Activated naive CD8-positive, alpha-beta T cell treated with anti-CD3 and anti-CD28 coated beads, Interleukin-2, amount 10 ng/mL, durations not matched to agents 7 days and 5 days (primary cell): ENCODE measurements at regions not wholly inside any gene's neighbourhood (a gene's known extent, or its start where the extent isn't known, plus 50 kb on each side); places are given as distances from the start of the nearest gene placed in this dataset.

Experiments used
- ATAC-seq: fragments of 150-1000 bp; cut with Tn5 transposase; one replicate; pipeline ENCODE4 v1.10.0; 2021; ENCODE audit warnings: low read depth, moderate library complexity
- POLR2A ChIA-PET: fragments of 350-600 bp; sonication (Branson Sonifier 250); formaldehyde crosslinking; loops from one replicate; lab custom pipeline; 2021; ENCODE audit warnings: antibody characterized with exemption; lab: Charles Lee
- DNase-seq: peaks from one replicate; pipeline ENCODE4 v3.0.0; 2021
- H3K27ac Mint-ChIP-seq: one replicate; pipeline ENCODE4 v1.8.0; 2022; ENCODE audit warnings: mild to moderate bottlenecking, mixed read lengths
- H3K27me3 Mint-ChIP-seq: one replicate; pipeline ENCODE4 v1.8.0; 2022; ENCODE audit warnings: mild to moderate bottlenecking, moderate library complexity, mixed read lengths
- H3K36me3 Mint-ChIP-seq: one replicate; pipeline ENCODE4 v1.8.0; 2021; ENCODE audit warnings: mild to moderate bottlenecking, mixed read lengths
- H3K4me1 Mint-ChIP-seq: one replicate; pipeline ENCODE4 v1.8.0; 2021; ENCODE audit warnings: mixed read lengths
- H3K4me3 Mint-ChIP-seq: one replicate; pipeline ENCODE4 v1.8.0; 2022; ENCODE audit warnings: mild to moderate bottlenecking, moderate library complexity, mixed read lengths
- H3K9me3 Mint-ChIP-seq: one replicate; pipeline ENCODE4 v1.8.0; 2021; ENCODE audit warnings: mixed read lengths

DNA sequence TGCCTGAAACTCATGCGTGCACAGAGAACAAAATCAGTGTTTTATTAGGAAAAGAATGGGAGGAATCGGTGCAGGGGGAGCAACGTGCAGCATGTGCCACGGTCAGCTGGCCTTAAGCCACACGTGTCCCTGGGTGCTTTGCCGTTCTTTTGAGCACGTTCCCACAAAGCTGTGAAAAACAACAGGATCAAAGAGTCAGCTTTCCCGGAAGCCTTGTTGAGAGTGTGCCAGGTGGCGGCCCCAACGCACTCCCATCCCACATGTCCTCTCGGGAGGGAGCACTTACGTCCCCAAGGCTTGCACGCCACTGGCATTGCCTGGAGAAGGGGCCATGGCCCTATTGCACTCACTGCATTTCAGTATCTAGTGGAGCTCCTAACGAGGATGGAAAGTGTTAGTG lies 511.2 kb downstream of the EIPR1 start:
- DNase-seq = no peak
- Mint-ChIP-seq H3K27me3 (no peaks in the 10 kb centered on the region), H3K4me1 (no peaks in the 10 kb centered on the region), H3K27ac (no peak overlapping the region), H3K9me3 (no peaks in the 10 kb centered on the region), H3K4me3 (no peak overlapping the region), H3K36me3 (no peaks in the 10 kb centered on the region)
- ATAC-seq = no peak
- POLR2A ChIA-PET = no interaction called here

DNA sequence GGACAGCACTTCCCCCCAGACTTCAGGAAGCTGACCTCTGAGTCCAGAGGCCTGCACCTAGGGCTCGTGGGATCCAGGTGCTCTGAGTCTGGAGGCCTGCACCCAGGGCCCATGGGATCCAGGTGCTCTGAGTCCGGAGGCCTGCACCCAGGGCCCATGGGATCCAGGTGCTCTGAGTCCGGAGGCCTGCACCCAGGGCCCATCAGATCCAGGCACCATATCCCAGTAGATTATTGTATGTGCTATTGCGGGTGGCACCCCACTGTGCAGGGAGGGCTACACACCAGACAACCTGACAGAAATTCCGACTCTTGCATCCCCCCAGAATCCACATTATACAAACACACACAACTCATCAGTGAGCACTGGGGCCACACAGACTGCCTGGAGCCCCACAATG lies 515.2 kb downstream of the EIPR1 start:
- no peak for DNase-seq
- H3K27ac Mint-ChIP-seq = no peak overlapping the region
- H3K27me3 Mint-ChIP-seq = no peaks in the 10 kb centered on the region
- no peak for ATAC-seq
- no peaks in the 10 kb centered on the region for H3K9me3 Mint-ChIP-seq
- POLR2A ChIA-PET = no interaction called here
- H3K4me1 Mint-ChIP-seq = no peaks in the 10 kb centered on the region
- no peak overlapping the region for H3K4me3 Mint-ChIP-seq
- no peaks in the 10 kb centered on the region for H3K36me3 Mint-ChIP-seq

DNA sequence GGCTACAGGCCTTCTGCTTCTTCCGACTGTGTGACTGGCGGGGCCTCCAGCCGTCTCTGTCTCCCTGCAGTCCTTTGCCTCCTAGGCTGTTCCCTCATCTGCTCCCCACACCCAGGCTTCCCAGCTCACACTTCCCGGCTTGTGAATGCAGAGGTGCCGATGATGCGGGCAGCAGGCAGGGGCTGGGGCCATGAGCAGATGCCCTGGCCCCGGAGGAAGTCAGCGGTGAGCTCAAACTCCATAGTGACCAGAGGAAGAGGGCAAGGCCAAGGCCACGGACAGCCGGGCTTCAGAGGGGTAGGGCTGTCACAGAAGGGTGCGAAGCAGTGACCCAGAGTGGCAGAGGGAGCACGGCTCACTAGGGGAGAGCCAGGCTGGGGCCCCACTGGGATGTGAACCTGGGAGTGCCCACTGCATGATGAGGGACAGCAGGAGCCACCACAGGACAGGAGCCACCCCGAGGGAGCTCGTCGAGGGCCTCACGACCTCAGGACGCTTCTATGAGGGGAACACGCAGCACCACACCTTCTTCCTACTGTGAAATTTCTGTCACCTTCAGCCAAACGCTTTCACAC lies 515.9 kb downstream of the EIPR1 start:
- Mint-ChIP-seq H3K27ac (no peak overlapping the region), H3K4me3 (no peak overlapping the region), H3K9me3 (no peaks in the 10 kb centered on the region), H3K4me1 (no peaks in the 10 kb centered on the region), H3K27me3 (no peaks in the 10 kb centered on the region), H3K36me3 (no peaks in the 10 kb centered on the region)
- ATAC-seq (no peak), DNase-seq (no peak)
- POLR2A ChIA-PET = no interaction called here

DNA sequence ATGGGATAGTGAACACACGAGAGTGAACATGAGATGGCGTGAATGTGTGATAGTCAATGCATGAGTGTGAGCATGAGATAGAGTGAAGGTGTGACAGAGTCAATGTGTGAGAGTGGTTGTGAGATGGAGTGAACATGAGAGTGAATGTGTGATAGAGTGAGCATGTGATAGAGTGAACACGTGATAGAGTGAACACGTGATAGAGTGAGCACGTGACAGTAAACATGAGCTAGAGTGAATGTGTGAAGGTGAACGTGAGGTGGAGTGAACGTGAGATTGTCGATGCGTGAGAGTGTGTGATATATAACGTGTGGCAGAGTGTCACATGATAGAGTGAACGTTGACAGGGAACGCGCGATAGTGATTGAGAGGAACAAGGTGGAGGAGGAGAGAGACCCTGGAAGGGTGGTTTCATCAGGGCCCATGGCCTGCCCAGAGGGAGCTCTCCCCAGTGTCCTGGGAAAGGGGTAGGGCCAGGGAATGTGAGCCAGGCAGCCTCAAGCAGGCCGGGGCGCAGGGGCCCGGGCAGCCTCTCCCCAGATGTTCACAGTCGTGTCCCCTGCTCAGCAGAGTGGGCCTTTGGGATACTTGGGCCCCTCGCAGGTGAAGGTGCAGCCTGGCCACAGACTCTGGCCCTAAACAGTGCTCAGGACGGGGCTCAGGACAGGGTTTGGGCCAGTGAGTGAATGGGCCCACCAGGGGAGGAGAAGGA lies 516.9 kb downstream of the EIPR1 start:
- POLR2A ChIA-PET = no interaction called here
- ATAC-seq = no peak
- H3K4me3 Mint-ChIP-seq = no peak overlapping the region
- no peak for DNase-seq
- no peaks in the 10 kb centered on the region for H3K36me3 Mint-ChIP-seq
- no peaks in the 10 kb centered on the region for H3K27me3 Mint-ChIP-seq
- H3K27ac Mint-ChIP-seq = no peak overlapping the region
- H3K9me3 Mint-ChIP-seq = no peaks in the 10 kb centered on the region
- no peaks in the 10 kb centered on the region for H3K4me1 Mint-ChIP-seq

DNA sequence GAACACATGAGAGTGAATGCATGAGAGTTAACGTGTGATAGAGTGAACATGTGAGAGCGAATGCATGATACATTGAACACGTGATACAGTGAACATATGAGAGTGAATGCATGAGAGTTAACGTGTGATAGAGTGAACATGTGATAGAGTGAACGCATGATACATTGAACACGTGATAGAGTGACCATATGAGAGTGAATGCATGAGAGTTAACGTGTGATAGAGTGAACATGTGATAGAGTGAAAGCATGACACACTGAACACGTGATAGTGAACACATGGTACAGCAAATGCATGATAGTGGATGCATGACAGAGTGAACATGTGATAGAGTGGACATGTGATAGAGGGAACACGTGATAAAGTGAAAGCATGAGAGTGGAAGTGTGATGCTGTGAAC lies 517.9 kb downstream of the EIPR1 start:
- Mint-ChIP-seq H3K4me1 (no peaks in the 10 kb centered on the region), H3K9me3 (no peaks in the 10 kb centered on the region), H3K27ac (no peak overlapping the region), H3K36me3 (no peaks in the 10 kb centered on the region), H3K27me3 (no peaks in the 10 kb centered on the region), H3K4me3 (no peak overlapping the region)
- POLR2A ChIA-PET = no interaction called here
- no peak for DNase-seq
- no peak for ATAC-seq

DNA sequence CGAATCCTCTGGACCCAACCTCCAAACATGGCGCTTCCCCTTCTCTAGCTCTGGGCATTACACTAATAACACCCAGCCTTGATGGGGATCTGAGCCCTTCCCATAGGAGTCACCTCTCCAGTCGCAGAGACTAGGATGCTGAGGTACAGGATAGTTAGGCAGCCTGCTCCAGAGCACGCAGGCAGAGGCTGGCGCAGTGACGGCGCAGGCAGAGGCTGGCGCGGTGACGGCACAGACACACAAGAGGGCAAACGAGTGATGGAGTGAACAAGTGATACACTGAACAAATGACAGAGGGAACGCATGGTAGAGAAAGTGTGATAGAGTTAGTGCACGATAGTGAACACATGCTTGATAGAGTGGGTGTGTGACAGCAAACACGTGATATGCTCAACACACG lies 518.5 kb downstream of the EIPR1 start:
- POLR2A ChIA-PET = no interaction called here
- Mint-ChIP-seq H3K27me3 (no peaks in the 10 kb centered on the region), H3K4me1 (no peaks in the 10 kb centered on the region), H3K36me3 (no peaks in the 10 kb centered on the region), H3K4me3 (no peak overlapping the region), H3K27ac (no peak overlapping the region), H3K9me3 (no peaks in the 10 kb centered on the region)
- no peak for ATAC-seq
- DNase-seq = no peak

DNA sequence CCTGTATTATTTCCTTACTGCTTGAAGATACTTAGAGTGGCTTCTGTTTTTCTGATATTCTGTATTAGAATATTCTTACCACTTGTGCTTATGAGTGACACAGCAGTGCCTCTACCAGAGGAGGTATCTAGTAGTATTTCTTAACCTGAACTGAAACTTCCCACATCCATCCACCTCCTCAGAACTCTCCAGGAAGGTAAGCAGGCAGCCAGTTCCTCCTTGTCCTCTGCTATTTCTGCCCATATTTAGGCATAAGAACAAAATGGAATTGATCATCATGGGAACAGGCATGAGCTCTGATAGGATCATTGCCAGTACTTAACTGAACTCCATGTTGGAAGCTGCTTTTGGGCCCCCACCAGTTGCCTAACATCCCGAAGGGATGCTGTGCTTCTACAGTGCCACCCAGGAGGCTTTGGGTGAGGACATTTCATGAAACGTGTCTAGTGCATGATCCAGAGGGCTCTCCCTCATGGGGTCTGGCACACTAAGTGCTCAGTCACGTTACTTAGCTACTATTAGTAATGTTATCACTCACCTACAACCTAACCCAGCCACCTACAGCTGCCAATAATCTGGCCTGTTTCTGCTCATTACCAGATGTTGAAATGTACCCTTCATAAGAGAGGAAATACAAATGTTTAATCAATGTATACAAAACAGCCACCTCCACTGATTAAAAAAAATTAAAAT lies 520.7 kb downstream of the EIPR1 start:
- POLR2A ChIA-PET = no interaction called here
- no peak for DNase-seq
- Mint-ChIP-seq H3K4me1 (no peaks in the 10 kb centered on the region), H3K27me3 (no peaks in the 10 kb centered on the region), H3K9me3 (no peaks in the 10 kb centered on the region), H3K36me3 (no peaks in the 10 kb centered on the region), H3K4me3 (no peak overlapping the region), H3K27ac (no peak overlapping the region)
- no peak for ATAC-seq

DNA sequence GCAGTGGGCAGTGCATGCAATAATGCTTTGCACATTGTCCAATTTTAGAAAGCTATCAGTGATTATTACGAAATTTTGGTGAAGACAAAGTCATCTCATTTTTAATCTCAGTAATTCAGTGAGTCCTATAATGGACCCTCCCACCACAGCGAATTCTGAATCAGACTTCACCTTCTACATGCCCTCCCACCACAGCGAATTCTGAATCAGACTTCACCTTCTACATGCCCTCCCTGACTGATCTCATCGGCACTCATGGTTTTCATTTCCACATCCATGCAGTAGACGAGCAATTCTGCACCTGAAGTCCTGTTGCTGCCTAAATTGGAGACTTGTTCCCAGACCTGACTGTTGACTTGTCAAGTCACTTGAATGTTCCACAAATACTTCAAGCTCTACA lies 522.3 kb downstream of the EIPR1 start:
- Mint-ChIP-seq H3K9me3 (no peaks in the 10 kb centered on the region), H3K27ac (no peak overlapping the region), H3K4me3 (no peak overlapping the region), H3K36me3 (no peaks in the 10 kb centered on the region), H3K4me1 (no peaks in the 10 kb centered on the region), H3K27me3 (no peaks in the 10 kb centered on the region)
- no peak for DNase-seq
- POLR2A ChIA-PET = no interaction called here
- ATAC-seq = no peak

DNA sequence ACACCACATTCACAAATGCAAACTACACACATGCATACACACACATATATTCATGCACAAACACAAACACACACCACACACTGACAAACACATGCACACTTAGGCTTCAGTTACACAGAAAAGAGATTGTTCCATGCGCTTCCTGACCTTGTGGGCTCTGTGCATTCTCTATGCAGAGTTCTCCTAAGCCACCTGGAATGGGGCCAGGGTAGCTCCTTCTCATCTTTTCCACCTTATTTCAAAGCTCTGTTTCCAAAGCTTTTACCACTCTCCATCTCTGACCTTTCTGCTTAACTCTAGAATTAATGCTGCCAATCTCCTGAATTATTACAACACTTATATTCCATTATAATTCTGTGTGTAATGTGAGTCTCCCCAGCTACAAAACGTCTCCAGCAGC lies 522.3 kb upstream of the MYT1L start:
- Mint-ChIP-seq H3K4me3 (no peak overlapping the region), H3K27me3 (no peaks in the 10 kb centered on the region), H3K4me1 (no peaks in the 10 kb centered on the region), H3K27ac (no peak overlapping the region), H3K36me3 (no peaks in the 10 kb centered on the region), H3K9me3 (no peaks in the 10 kb centered on the region)
- DNase-seq (no peak), ATAC-seq (no peak)
- POLR2A ChIA-PET = no interaction called here

DNA sequence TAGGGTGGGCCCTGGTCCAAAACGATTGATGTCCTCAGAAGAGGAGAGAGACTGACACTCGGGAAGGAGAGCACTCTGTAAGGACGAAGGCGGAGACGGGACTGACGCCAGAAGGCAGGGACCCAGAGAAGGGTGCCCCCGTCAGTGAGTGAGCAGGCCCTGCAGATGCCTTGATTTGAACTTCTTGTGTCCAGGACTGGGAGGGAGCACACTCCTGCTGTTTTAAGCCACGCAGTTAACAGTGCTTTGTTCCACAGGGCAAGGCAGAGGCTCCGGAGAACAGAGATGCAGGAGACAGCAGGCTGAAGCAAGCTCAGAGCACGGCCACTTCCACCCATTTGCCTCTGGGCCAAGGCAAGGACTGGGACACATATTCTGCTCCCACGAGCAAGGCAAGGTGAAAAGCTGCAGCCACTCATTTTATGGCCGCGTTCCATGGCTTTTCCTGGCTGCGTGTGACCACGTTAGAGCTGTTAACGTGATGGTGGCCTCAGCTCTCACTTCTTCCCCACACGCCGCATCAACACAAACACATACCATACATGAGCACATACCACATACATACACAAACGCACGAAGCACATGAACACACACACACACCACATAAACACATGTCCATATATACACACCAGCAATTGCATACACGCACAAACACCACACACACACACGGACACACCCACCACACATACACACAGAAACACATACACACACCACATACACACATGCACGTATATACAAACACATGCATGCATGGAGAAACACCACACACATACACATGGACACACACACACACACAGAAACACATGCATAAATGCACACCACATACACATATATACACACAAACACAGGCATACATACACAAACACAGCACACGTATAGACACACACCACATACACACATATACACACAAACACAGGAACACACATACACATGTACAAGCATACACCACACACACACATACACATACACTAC lies 521.0 kb upstream of the MYT1L start:
- no peak overlapping the region for H3K4me3 Mint-ChIP-seq
- H3K36me3 Mint-ChIP-seq = no peaks in the 10 kb centered on the region
- no peaks in the 10 kb centered on the region for H3K9me3 Mint-ChIP-seq
- POLR2A ChIA-PET = no interaction called here
- H3K27me3 Mint-ChIP-seq = no peaks in the 10 kb centered on the region
- no peaks in the 10 kb centered on the region for H3K4me1 Mint-ChIP-seq
- ATAC-seq = no peak
- no peak overlapping the region for H3K27ac Mint-ChIP-seq
- DNase-seq = no peak

DNA sequence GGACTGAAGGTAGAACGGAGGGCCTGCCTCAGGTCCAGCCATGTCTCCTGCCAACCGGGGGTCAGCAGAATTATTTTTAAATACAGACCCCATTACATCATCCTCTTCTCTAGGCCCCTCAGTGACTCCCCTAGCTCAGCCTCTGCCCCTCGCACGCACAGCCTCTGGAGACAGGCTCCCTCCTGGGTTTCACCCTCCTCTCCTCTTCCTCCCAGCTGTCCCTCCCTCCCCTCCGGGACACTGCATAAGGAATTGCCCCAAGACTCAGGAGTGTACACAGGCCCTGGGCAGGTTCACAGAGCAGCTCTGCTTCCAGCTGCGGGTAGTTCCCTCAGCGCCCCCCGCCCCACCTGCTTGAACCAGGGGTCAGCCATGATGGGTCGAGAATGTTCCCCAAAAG lies 520.2 kb upstream of the MYT1L start:
- POLR2A ChIA-PET = no interaction called here
- H3K9me3 Mint-ChIP-seq = no peaks in the 10 kb centered on the region
- no peak for DNase-seq
- no peak for ATAC-seq
- no peaks in the 10 kb centered on the region for H3K4me1 Mint-ChIP-seq
- H3K27me3 Mint-ChIP-seq = no peaks in the 10 kb centered on the region
- no peak overlapping the region for H3K27ac Mint-ChIP-seq
- no peak overlapping the region for H3K4me3 Mint-ChIP-seq
- H3K36me3 Mint-ChIP-seq = no peaks in the 10 kb centered on the region

DNA sequence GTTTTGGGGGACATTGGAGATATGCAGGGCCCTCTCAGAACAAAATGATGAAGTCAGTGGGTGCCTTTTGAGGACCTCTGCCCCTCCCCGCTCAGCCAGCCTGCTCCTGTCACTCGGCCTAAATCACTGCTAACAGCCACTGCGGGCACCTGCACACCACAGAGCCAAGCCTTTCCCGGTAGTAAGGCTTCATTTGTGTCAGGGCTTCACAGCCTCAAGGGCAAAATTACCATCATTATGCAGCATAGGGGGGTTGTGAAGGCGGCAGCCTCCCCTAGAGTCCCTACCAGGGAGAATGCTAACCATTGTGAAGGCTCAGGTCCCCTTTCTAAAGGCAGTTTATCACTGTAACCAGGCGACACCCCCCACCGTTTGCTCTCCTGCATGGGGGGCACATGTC lies 519.8 kb upstream of the MYT1L start:
- DNase-seq (no peak), ATAC-seq (no peak)
- Mint-ChIP-seq H3K27me3 (no peaks in the 10 kb centered on the region), H3K4me1 (no peaks in the 10 kb centered on the region), H3K36me3 (no peaks in the 10 kb centered on the region), H3K9me3 (no peaks in the 10 kb centered on the region), H3K4me3 (no peak overlapping the region), H3K27ac (no peak overlapping the region)
- POLR2A ChIA-PET = no interaction called here

DNA sequence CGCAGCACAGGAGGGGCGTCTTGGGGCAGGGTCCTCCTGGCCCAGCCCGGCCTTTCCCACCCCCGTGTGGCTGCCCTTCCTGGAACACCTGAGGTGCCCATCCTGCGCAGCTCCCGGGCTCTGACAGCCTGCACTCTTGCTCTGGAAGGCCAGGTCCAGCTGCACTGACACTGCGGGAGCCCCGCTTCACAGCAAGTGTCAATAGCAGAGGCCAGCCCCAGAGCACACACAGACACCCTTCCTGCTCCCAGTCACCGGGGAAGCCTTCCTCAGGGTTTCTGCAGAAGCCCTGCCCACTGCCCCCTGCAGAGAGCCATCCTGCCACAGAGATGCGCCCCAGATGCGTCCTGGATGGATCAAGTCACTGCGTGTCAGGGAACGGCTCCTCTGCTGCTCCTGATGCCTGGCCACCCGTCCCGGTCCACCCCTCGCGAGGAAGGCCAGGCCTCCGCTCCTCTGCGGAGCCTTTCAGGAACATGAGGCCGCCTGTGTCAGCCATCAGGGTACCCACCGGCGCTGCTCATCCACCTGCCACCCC lies 519.2 kb upstream of the MYT1L start:
- Mint-ChIP-seq H3K36me3 (no peaks in the 10 kb centered on the region), H3K4me3 (no peak overlapping the region), H3K4me1 (no peaks in the 10 kb centered on the region), H3K9me3 (no peaks in the 10 kb centered on the region), H3K27ac (no peak overlapping the region), H3K27me3 (no peaks in the 10 kb centered on the region)
- POLR2A ChIA-PET = no interaction called here
- ATAC-seq (no peak), DNase-seq (no peak)
